Esophagus muscularis mucosa (tissue), 2 donors: ENCODE measurements at regions not wholly inside any gene's neighbourhood (a gene's known extent, or its start where the extent isn't known, plus 50 kb on each side); places are given as distances from the start of the nearest gene placed in this dataset.

Experiments used
- EP300 ChIP-seq: sonication (generic); formaldehyde crosslinking; IDR thresholded peaks from one replicate; pipeline ENCODE4 v1.6.1; 2017; ENCODE audit warnings: antibody characterized with exemption
- POLR2A ChIP-seq: fragments of 450-650 bp; IDR thresholded peaks from one replicate; pipeline ENCODE4 v1.6.1; 2017; ENCODE audit warnings: antibody characterized with exemption, moderate library complexity, mild to moderate bottlenecking, low read depth

GRCh38 chr6:87791982-87792381, 89.9 kb upstream of the AKIRIN2 start:
- TF ChIP-seq EP300 = no peak
- no peak for TF ChIP-seq POLR2A
